KBM-7 (cell line): ENCODE measurements at regions not wholly inside any gene's neighbourhood (a gene's known extent, or its start where the extent isn't known, plus 50 kb on each side); places are given as distances from the start of the nearest gene placed in this dataset.
"Not testable (repeated sequence)": the region's sequence is repeated elsewhere in the genome, so short reads cannot be mapped to it uniquely, and the experiment has no call there.

ENCODE experiments used
- DNase-seq: peaks from one replicate; pipeline ENCODE4 v3.0.0-alpha.2; 2015
- in situ Hi-C: fragments of 300-500 bp; cut with MboI; formaldehyde crosslinking; loops from 2 replicates; pipeline ENCODE4 v1.14.3; 2020; ENCODE audit warnings: low sequenced_read_pairs, low pct_unique_long_range_greater_than_20kb, mixed read lengths

DNA sequence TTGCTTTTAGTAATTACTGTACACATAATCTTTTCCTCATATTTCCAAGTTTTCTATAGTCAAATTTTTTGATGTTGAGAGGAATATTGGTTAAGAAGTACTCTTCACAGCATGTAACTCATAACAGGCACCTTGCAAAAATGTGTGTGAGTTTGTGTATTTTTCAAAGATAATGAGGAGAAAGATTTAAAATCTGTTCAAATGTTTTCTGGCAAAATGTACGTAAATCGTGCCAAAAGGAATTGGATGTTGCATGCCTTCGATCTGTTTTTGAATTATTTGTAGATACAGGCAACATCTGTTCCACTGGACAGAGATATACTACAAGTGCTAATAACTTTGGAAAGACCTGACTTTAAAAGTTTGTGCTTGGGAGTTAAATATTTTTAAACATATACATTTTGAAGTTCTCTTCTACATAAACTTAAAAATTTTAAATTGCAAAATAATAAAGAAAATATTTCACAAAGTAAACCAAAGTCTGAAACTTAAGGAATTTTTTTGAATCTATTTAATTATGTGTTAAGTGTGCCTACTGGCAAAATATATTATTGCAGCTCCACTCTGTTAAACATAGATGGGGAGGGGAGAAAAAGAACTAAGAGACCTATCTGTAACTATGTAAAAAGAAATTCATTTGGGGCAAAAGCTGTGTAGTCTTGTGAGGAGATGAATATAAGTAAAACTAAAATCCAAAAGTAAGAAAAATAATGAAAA, 133.5 kb upstream of the UBE2E3 start:
- in situ Hi-C loops: no loop called here
- no peak for DNase-seq

DNA sequence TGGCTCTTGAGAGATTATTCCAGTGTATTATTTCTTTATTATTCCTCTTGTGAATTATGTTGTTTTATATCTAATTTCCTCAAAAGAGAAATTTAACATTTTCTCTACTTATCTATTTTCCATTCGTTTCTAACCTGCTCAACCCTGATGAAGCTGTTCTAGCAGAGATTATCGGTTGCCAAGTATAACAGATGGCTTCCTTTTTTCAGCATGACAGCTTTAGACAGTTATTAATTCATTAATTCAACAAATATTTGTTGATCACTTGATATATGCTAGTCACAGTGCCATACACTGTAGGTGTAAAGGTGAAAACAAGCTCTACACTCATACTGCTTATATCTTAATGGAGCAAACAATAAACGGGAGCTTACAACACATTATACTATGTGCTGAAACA, 137.9 kb upstream of the UBE2E3 start:
- no peak for DNase-seq
- in situ Hi-C loops: no loop called here

DNA sequence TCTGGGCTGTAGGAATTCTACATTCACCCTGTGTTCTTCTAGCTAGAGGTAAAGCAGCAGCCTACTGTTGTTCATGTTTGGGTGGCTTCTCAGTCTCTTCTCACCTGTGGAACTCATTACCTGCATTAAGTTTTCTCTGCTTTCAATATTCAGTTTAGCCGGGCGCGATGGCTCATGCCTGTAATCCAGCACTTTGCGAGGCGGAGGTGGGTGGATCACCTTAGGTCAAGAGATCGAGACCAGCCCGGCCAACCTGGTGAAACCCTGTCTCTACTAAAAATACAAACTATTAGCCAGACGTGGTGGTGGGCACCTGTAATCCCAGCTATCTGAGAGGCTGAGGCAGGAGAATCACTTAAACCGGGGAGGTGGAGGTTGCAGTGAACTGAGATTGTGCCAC, 139.8 kb upstream of the UBE2E3 start:
- in situ Hi-C loops: no loop called here
- DNase-seq: no peak

DNA sequence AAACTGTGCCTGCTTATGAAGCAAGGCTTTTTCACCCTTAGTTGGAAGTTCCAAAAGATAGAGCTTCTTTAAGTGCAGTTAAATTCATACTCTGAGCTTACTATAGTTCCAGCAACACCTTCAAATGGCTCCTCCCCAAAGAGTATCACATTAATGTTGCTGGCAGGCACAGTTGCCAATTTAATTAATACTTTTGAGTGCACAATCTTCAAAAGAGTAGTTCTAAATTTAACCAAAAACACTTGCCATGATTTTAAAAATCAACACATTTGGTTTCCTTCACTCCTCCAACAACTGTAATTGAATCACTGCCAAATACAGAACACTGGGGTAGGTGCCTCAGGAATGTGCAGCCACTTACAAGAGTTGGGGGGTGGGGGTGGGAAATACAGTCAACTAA, 150.6 kb upstream of the UBE2E3 start:
- in situ Hi-C loops: no loop called here

DNA sequence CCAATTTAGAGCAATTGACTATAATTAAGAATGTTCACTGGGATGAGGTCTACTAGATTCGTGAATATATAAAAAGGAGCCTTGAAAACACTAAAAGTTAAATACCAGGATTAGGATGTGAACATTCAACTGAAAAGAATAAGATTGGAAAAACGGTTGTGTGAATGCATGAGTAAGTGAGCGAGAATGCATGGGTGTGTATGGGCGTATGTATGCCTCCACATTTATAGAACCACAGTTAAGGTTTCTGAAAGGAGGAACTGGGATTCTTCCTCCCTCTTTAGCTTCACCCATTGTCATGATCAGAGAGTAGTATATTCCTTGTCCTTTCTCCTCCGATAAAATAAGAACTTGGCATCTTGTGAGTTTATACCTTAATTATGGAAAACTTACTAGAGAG, 151.1 kb upstream of the UBE2E3 start:
- no peak for DNase-seq
- in situ Hi-C loops: no loop called here

More for the DNA sequence above, 150.6 kb upstream of the UBE2E3 start:
- DNase-seq: no peak

DNA sequence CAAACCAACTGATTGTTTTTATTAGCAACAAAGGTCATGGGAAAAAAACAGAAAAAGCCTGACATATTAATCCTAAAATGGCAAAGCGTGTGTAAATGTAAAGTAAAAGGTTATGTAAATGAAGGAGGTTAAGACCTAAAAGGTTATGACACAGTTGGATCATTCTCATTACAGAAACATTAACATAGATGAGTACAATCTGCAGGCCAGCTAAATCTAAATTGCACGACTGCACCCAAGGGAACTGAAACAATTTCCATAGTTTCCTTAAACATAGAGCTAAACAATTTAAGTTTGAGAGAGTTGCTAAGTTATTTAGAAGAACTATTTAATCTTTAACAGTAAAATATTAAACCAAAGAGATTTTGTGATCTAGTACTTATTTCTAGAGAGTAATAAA, 151.6 kb upstream of the UBE2E3 start:
- DNase-seq: no peak
- in situ Hi-C loops: no loop called here

DNA sequence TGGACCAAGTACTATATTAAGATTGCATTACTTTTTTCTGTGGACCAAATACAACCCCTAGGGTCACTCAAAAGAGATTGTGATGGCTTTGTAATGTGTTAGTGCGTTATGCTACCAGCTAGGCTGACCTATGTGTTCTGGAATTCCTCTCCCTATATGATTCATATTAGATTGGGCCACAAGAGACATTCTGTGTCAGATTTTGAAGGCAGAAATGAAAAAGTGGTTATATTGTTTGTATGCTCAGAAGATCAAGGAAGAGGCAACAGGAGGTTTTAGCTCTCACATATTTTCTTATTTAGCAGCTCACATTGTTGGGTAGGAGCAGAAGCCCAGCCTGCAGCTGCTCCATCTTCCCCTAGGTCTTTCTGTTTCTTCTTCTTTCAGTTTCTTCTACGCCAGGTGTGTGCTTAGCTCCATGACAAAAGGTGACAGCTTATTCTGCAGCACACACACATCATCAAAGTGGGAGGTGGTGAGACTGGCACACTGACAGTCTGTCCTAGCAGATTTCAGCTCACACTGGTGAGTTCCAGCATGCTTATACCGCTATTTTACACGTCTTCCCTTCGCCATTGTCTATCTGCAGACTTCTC, 156.8 kb upstream of the UBE2E3 start:
- in situ Hi-C loops: no loop called here
- no peak for DNase-seq

DNA sequence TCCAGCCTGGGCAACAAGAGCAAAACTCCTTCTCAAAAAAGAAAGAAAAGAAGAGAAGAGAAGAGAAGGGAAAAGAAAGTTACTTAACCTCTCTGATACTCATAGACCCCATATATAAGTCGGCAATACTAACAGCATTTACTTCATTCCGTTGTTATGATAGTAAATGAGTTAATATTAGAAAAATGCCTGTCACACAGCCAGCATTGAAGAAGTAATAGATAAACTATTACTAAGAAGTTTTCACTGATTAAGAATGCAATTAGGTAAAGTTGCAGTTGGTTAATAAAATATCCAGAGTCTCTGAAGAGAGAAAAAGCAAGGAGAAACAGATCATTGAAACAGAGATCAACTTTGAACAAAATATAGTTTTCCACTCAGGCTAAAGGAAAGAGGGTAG, 161.3 kb upstream of the UBE2E3 start:
- DNase-seq: no peak
- in situ Hi-C loops: no loop called here

DNA sequence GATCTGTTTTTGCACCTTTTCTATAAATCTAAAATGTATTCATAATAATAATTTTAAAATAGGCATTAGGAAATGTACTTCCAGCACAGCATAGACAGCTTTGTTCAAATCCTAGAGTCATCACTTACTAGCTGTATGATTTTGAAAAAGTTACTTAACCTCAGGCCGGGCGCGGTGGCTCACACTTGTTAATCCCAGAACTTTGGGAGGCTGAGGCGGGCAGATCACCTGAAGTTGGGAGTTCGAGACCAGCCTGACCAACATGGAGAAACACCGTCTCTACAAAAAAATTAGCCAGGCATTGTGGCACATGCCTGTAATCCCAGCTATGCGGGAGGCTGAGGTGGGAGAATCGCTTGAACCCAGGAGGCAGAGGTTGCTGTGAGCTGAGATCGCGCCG, 161.7 kb upstream of the UBE2E3 start:
- DNase-seq, in situ Hi-C loops: not testable (repeated sequence)

DNA sequence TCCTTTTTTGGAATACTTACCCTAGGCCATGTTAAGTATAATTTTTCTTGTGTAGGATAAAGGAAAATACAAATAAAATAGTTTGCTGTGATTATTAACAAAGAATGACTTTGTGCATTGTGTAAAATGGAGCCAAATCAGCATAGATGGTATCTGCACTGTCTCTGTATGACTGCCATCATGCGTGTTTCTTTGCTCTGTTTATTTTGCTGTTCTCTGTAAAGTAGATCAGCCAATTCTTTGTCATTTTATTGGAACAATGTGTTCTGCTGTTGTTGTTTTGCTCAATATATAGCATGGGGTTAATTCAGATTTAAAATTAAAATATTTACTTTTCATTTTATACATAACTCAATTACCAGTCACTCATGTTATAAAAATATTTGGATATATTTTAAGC, 181.3 kb upstream of the UBE2E3 start:
- no peak for DNase-seq
- in situ Hi-C loops: no loop called here

DNA sequence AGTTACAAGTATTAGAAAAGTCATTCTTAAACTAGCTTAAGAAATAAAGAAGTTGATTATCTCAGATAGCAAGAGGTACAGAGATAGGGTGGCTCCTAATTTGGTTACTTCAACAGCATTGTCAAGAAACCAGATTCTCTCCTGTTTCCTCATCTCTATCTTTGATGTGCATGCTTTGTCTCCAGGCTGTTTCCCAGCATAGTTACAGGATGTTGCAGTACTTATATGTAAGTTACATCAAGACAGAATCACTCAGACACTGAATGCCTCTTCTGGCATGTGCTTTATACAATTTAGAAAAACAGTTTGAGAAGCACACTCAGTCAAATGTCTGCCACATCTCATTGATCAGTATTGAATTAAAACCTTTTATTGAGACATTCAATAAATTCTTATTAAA, 189.5 kb upstream of the UBE2E3 start:
- no peak for DNase-seq
- in situ Hi-C loops: no loop called here

DNA sequence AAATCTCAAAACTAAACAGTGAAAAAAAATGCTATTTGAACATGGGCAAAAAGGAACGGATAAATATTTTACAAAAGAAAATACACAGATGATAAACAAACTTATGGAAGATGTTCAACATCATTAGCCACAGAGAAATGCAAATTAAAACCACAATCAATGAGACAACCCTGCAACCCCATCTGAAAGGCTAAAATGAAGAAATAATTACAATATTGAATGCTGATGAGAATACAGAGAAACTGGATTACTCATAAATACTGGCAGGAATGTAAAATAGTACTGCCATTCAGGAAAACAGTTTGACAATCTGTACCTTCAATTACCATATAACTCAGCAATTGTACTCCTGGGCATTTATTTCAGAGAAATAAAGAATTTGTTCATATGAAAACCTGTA, 193.1 kb upstream of the UBE2E3 start:
- in situ Hi-C loops: no loop called here

DNA sequence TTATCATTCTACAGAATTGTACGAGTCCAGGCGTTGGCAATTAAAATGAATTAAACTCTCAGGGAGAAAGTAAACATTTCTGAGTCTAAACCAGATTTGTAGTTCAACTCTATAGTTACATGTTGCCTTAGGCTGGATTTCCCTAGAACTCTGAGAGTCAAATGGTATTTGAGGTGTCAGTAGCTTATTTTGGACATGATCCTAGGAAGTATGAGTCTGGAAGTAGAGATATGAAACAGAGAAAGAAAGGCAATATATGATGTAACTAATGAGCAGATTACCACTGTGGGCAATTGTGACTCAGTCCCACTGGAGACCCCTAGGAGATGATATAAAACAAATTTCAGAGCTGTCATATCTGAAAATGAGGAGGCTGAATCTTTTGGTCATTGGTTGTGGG, 199.1 kb upstream of the UBE2E3 start:
- in situ Hi-C loops: no loop called here
- no peak for DNase-seq

More for the DNA sequence above, 193.1 kb upstream of the UBE2E3 start:
- DNase-seq: no peak

DNA sequence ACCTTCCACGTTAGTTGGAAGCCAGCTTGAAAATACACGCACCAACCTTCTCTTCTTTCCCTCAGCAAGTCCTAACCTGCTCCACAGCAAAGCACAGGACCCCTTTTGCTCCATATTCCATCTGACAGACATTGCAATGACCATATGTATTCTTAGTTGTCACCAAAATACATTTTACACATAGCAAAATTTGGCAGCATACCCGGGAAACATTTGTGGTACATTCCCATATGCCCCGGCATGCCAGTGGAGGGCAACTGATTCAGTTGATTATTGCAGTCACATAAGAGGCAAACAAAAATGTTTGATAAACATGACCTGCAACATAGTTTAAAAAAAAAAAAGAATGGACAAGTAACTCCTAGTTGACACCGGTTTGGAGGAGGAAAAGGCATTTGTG, 202.1 kb upstream of the UBE2E3 start:
- in situ Hi-C loops: no loop called here
- DNase-seq: no peak

DNA sequence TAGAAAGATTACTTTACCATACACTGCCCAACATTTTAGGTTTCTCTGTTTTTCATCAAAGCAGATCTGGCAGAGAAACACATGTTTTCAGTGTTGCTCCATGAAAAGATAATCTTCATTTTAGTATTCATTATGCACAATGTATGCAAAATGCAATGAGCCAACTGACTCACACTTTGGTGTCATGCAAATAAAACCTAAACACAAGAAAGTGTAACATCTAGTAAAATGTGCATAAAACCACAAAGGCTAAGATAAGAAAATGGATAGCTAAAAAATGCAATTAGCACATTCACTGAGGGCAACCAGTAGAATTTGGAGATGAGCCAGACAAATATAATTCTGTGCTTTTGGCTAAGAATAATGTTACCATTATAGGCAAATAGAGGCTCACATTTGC, 203.5 kb upstream of the UBE2E3 start:
- in situ Hi-C loops: no loop called here

DNA sequence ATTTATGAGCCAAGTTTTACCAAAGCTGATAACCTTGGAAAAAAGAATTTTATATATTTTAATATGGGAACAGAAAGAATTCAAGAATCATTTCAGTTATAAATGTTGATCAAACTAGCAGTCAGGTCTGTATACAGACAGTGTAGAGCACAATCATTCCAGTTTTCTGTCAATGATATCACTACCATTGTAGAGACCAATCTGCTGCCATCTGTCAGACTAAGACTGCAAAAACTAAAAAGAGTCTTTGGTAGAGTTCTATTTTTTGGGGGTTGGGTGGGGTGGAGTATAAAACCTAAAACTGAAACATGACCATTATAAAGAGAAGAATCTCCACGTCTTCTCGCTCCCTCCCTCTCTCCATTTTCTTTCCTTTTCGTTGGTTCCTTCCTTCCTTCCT, 204.7 kb upstream of the UBE2E3 start:
- in situ Hi-C loops: no loop called here

More for the DNA sequence above, 203.5 kb upstream of the UBE2E3 start:
- DNase-seq: no peak

DNA sequence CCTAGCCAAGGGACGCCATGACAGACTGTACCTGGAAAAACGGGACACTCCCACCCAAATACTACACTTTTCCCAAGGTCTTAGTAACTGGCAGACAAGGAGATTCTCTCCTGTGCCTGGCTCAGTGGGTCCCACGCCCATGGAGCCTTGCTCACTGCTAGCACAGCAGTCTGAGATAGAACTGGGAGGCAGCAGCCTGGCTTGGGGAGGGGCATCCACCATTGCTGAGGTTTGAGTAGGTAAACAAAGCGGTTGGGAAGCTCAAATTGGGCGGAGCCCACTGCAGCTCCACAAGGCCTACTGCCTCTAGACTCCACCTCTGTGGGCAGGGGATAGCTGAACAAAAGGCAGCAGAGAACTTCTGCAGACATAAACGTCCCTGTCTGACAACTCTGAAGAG, 215.1 kb upstream of the UBE2E3 start:
- in situ Hi-C loops, DNase-seq: not testable (repeated sequence)

More for the DNA sequence above, 204.7 kb upstream of the UBE2E3 start:
- no peak for DNase-seq

DNA sequence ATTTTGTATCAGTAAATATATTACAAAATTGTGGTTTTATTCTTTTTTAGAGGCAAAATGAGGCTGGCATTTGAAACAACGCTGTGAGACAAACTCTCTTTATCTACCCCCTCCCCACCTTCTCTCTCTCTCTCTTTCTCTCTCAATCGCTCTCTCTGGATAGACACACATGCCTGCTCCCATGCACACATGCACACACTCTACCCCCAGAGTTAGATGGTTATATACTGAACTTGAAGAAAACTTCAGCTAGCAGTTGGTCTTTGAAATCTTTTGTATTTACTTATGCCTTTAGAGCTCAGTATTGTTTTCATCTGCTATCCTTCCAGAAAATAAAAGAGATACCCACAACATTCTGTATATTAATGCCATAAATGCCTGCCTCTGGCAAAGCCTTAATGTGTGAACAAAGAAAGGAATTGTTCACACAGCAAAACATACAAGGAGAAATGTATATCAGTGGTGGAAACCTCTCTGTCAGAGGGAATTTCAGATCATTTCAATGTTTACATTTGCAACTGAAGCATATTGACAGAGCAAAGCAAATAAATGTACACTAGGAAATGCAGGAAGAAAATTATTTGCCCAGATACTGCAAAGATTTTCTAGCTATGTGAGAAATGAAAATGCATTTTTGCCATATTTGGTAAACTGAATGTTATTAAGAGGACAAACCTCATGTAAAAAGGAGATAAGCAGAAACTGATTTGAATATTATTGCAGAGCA, 217.0 kb upstream of the UBE2E3 start:
- no peak for DNase-seq
- in situ Hi-C loops: no loop called here

DNA sequence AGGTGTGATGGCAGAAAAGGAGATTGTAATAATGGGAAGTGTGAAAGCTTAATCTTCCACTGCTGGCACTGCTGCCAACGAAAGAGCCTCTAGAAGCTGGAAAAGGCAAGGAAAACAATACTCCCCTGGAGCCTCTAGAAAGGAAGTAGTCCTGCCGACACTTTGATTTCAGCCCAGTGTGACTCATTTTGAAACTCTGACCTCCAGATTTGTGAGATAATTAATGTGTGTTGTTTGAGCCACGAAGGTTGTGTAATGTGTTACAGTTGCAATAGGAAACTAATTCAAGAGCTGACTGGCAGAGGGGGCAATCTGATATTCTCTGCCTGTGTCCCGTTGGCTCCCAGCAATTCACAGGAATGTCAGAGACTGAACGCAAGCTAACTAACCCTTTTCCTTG, 219.2 kb upstream of the UBE2E3 start:
- in situ Hi-C loops: no loop called here
- no peak for DNase-seq

DNA sequence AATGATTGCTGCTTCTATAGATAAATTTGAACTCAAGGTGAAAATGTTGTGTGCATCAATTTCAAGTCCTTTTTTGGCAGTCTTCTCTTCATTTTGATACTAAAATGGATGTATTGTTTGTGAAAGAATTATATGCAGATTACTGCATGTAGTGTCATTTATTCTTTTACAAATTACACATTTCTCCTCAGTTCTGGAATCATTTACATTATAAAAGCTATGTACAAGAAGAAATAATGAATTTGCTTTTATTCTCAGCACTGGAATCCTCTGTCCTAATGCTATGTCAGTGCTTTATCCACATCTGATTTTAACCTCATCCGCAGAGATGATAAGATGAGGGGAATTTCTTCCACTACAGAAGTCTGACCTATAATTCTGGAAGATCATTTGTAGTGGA, 220.8 kb upstream of the UBE2E3 start:
- in situ Hi-C loops: no loop called here
- no peak for DNase-seq
